ENCODE measurements at regions not wholly inside any gene's neighbourhood (a gene's known extent, or its start where the extent isn't known, plus 50 kb on each side); places are given as distances from the start of the nearest gene placed in this dataset.

- H4K20me1 ChIP-seq (ENCODE audit: low read depth), result no peaks in the 10 kb centered on the region
- no peak overlapping the region for H3K4me2 ChIP-seq
- no peak overlapping the region for H2AFZ ChIP-seq (replicated peaks)
- peaks cover 14% of the 10 kb centered on the region for H3K4me1 ChIP-seq
- Mint-ChIP-seq H3K36me3 (no peaks in the 10 kb centered on the region), H3K27ac (no peak overlapping the region), H3K27me3 (ENCODE audit: insufficient read depth, low read depth) (peaks cover 13% of the 10 kb centered on the region), H3K9me3 (no peaks in the 10 kb centered on the region), H3K4me3 (peak overlapping the region; percentile 22), H3K4me1 (peaks cover 17% of the 10 kb centered on the region)
- no peak for DNase-seq (ENCODE audit: low spot score)
- H3K4me3 ChIP-seq, result no peak overlapping the region
- H3K36me3 ChIP-seq, result no peaks in the 10 kb centered on the region
- no peak overlapping the region for H3K9ac ChIP-seq
- H3F3A ChIP-seq (ENCODE audit: low read depth), result peaks cover 6% of the 10 kb centered on the region
- no peaks in the 10 kb centered on the region for H3K9me3 ChIP-seq (ENCODE audit: low read depth)
- H3K27me3 ChIP-seq, result no peaks in the 10 kb centered on the region
- H3K27ac ChIP-seq, result no peak overlapping the region
- H3K79me2 ChIP-seq (ENCODE audit: low read depth), result no peaks in the 10 kb centered on the region
- TF ChIP-seq CTCF (IDR thresholded peaks at IDR 0.05) (no peak), EZH2 (IDR thresholded peaks at IDR 0.05) (no peak), EZH2phosphoT487 (IDR thresholded peaks at IDR 0.05) (no peak)
Measured at GRCh38 chr2:128782411-128783192, 463.9 kb upstream of the HS6ST1 start.

GRCh38 chr2:128783193-128783671, 464.6 kb upstream of the HS6ST1 start:
- peaks cover 13% of the 10 kb centered on the region for H3K27me3 Mint-ChIP-seq (ENCODE audit: insufficient read depth, low read depth)
- H2AFZ ChIP-seq (replicated peaks), result no peak overlapping the region
- no peak for TF ChIP-seq EZH2 (IDR thresholded peaks at IDR 0.05)
- no peak for TF ChIP-seq EZH2phosphoT487 (IDR thresholded peaks at IDR 0.05)
- no peak for TF ChIP-seq CTCF (IDR thresholded peaks at IDR 0.05)
- no peaks in the 10 kb centered on the region for H3K36me3 Mint-ChIP-seq
- H3K4me1 Mint-ChIP-seq, result peaks cover 16% of the 10 kb centered on the region
- no peaks in the 10 kb centered on the region for H3K79me2 ChIP-seq (ENCODE audit: low read depth)
- no peaks in the 10 kb centered on the region for H3K9me3 ChIP-seq (ENCODE audit: low read depth)
- DNase-seq (ENCODE audit: low spot score), result no peak
- peaks cover 6% of the 10 kb centered on the region for H3F3A ChIP-seq (ENCODE audit: low read depth)
- H3K9ac ChIP-seq, result no peak overlapping the region
- no peak overlapping the region for H3K4me2 ChIP-seq
- peaks cover under 1% of the 10 kb centered on the region for H3K9me3 Mint-ChIP-seq
- H3K27me3 ChIP-seq, result no peaks in the 10 kb centered on the region
- H3K4me3 Mint-ChIP-seq, result no peak overlapping the region
- no peak overlapping the region for H3K27ac ChIP-seq
- H3K4me1 ChIP-seq, result peaks cover 14% of the 10 kb centered on the region
- H3K27ac Mint-ChIP-seq, result no peak overlapping the region
- H4K20me1 ChIP-seq (ENCODE audit: low read depth), result no peaks in the 10 kb centered on the region
- no peak overlapping the region for H3K4me3 ChIP-seq
- H3K36me3 ChIP-seq, result no peaks in the 10 kb centered on the region

DNA sequence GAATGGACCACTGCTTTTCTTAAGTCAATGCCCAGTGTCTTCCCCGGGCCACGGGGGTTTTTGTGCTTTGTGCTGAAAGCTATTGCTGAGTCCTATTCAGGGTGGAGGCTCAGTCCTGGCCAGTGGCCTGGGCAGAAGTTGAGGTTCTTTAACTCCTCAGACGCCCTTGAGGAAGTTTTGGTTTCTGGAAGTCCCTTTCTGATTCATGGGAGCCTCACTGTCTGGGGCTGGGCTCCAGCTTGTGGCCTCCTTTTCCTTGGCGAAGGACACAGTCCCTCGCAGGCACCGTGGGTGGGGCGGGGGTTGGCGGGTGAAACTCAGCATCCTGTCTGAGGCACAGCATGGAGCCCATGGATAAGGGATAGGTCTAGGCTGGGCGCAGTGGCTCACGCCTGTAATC, 465.2 kb upstream of the HS6ST1 start:
- Mint-ChIP-seq H3K4me3 (no peak overlapping the region), H3K4me1 (peaks cover 20% of the 10 kb centered on the region), H3K27ac (no peak overlapping the region), H3K27me3 (ENCODE audit: insufficient read depth, low read depth) (peaks cover 17% of the 10 kb centered on the region), H3K36me3 (no peaks in the 10 kb centered on the region), H3K9me3 (peaks cover 2% of the 10 kb centered on the region)
- no peaks in the 10 kb centered on the region for H3K27me3 ChIP-seq
- no peak for DNase-seq (ENCODE audit: low spot score)
- no peak overlapping the region for H2AFZ ChIP-seq (replicated peaks)
- TF ChIP-seq EZH2phosphoT487 (IDR thresholded peaks at IDR 0.05) (no peak), CTCF (IDR thresholded peaks at IDR 0.05) (no peak), EZH2 (IDR thresholded peaks at IDR 0.05) (no peak)
- peaks cover 14% of the 10 kb centered on the region for H3K4me1 ChIP-seq
- H3K9ac ChIP-seq, result no peak overlapping the region
- no peak overlapping the region for H3K4me3 ChIP-seq
- H3K36me3 ChIP-seq, result no peaks in the 10 kb centered on the region
- H3F3A ChIP-seq (ENCODE audit: low read depth), result peaks cover 6% of the 10 kb centered on the region
- H3K27ac ChIP-seq, result no peak overlapping the region
- H3K79me2 ChIP-seq (ENCODE audit: low read depth), result no peaks in the 10 kb centered on the region
- no peaks in the 10 kb centered on the region for H3K9me3 ChIP-seq (ENCODE audit: low read depth)
- H4K20me1 ChIP-seq (ENCODE audit: low read depth), result no peaks in the 10 kb centered on the region
- no peak overlapping the region for H3K4me2 ChIP-seq

Data from neural progenitor cell (in vitro differentiated cells).